ENCODE measurements at regions not wholly inside any gene's neighbourhood (a gene's known extent, or its start where the extent isn't known, plus 50 kb on each side); places are given as distances from the start of the nearest gene placed in this dataset.

GRCh38 chr4:165723051-165723795 is 149.8 kb upstream of the TLL1 start:
- no peak for TF ChIP-seq CTCF (IDR thresholded peaks at IDR 0.05)
- no peak for TF ChIP-seq POLR2A (IDR thresholded peaks at IDR 0.05)

All from lower leg skin (tissue), 3 donors.